Lung (tissue), 11 donors: ENCODE measurements at regions not wholly inside any gene's neighbourhood (a gene's known extent, or its start where the extent isn't known, plus 50 kb on each side); places are given as distances from the start of the nearest gene placed in this dataset.
"Not testable (repeated sequence)": the region's sequence is repeated elsewhere in the genome, so short reads cannot be mapped to it uniquely, and the experiment has no call there.

Experiments used
- ATAC-seq: fragments of 200-7000 bp; cut with Tn5 transposase; one replicate; pipeline ENCODE4 v1.9.1; 2020; ENCODE audit warnings: moderate number of reproducible peaks; ENCODE audit not compliant: insufficient read depth, low FRiP score
- DNase-seq, 3 donors: peaks; one replicate each; pipeline ENCODE4 v3.0.0-alpha.2; 2013 to 2017
- H3K27ac ChIP-seq, 2 donors: one replicate each; pipeline ENCODE4 v1.5.1; 2013; ENCODE audit warnings: mild to moderate bottlenecking in 2 of 2, moderate library complexity in 2 of 2, control low read depth in 1 of 2, inconsistent platforms in 1 of 2, low read depth in 1 of 2, low read length in 1 of 2
- H3K27me3 ChIP-seq, 3 donors: one replicate each; pipeline ENCODE4 v1.5.1; 2013; ENCODE audit warnings: low read length in 2 of 3; ENCODE audit not compliant: control insufficient read depth in 3 of 3, insufficient read depth in 3 of 3
- H3K36me3 ChIP-seq, 4 donors: one replicate each; pipeline ENCODE4 v1.5.1; 2013; ENCODE audit warnings: low read length in 4 of 4, mild to moderate bottlenecking in 1 of 4, moderate library complexity in 1 of 4; ENCODE audit not compliant: control insufficient read depth in 4 of 4, insufficient read depth in 4 of 4
- H3K4me1 ChIP-seq, 5 donors: one replicate each; pipeline ENCODE4 v1.5.1; 2013; ENCODE audit warnings: low read length in 5 of 5, mild to moderate bottlenecking in 2 of 5, moderate library complexity in 1 of 5; ENCODE audit not compliant: control insufficient read depth in 5 of 5, insufficient read depth in 5 of 5
- H3K4me3 ChIP-seq: one replicate; pipeline ENCODE4 v1.5.1; 2013; ENCODE audit warnings: mild to moderate bottlenecking, control low read depth, moderate library complexity
- H3K9ac ChIP-seq, 2 donors: one replicate each; pipeline ENCODE4 v1.5.1; 2013; ENCODE audit warnings: low read length in 2 of 2, control low read depth in 1 of 2; ENCODE audit not compliant: insufficient read depth in 1 of 2
- H3K9me3 ChIP-seq, 4 donors: one replicate each; pipeline ENCODE4 v1.5.1; 2013; ENCODE audit warnings: low read length in 3 of 4, mild to moderate bottlenecking in 1 of 4, moderate library complexity in 1 of 4; ENCODE audit not compliant: control insufficient read depth in 4 of 4, insufficient read depth in 3 of 4
- WGBS, 2 donors: extraction: QIAGEN DNeasy Blood & Tissue Kit; methylation state at CpG; one replicate each; pipeline ENCODE4 v1.1.7; 2013; 5-methylcytosine and 5-hydroxymethylcytosine counted together
- TF ChIP-seq, protein P1 (sequence below): IDR thresholded peaks from 2 replicates; pipeline ENCODE4 v1.5.1; 2012; ENCODE audit warnings: mild to moderate bottlenecking; ENCODE audit errors: control extremely low read depth, extremely low read depth
- donor health status: control.
- donor health status: control.
- donor health status: Bipolar disorder and iron deficiency.
- donor health status: healthy.
- donor health status: DM: yes; HTN: yes; CAD: no.

GRCh38 chr10:83518779-83519178, 620.5 kb upstream of the GHITM start:
- ATAC-seq (no peak), DNase-seq (peak in 1 of 3 donors; percentile 10)
- TF ChIP-seq, protein P1, sequence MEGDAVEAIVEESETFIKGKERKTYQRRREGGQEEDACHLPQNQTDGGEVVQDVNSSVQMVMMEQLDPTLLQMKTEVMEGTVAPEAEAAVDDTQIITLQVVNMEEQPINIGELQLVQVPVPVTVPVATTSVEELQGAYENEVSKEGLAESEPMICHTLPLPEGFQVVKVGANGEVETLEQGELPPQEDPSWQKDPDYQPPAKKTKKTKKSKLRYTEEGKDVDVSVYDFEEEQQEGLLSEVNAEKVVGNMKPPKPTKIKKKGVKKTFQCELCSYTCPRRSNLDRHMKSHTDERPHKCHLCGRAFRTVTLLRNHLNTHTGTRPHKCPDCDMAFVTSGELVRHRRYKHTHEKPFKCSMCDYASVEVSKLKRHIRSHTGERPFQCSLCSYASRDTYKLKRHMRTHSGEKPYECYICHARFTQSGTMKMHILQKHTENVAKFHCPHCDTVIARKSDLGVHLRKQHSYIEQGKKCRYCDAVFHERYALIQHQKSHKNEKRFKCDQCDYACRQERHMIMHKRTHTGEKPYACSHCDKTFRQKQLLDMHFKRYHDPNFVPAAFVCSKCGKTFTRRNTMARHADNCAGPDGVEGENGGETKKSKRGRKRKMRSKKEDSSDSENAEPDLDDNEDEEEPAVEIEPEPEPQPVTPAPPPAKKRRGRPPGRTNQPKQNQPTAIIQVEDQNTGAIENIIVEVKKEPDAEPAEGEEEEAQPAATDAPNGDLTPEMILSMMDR: no peak
- WGBS, 2 donors: 72 to 73% methylated on average over 4 of the region's 4 CpGs
- no peaks in the 10 kb centered on the region for H3K4me1 ChIP-seq
- no peaks in the 10 kb centered on the region for H3K9me3 ChIP-seq
- no peak overlapping the region for H3K4me3 ChIP-seq
- H3K36me3 ChIP-seq: no peaks in the 10 kb centered on the region
- no peak overlapping the region for H3K9ac ChIP-seq
- H3K27me3 ChIP-seq: no peaks in the 10 kb centered on the region
- H3K27ac ChIP-seq: no peak overlapping the region

DNA sequence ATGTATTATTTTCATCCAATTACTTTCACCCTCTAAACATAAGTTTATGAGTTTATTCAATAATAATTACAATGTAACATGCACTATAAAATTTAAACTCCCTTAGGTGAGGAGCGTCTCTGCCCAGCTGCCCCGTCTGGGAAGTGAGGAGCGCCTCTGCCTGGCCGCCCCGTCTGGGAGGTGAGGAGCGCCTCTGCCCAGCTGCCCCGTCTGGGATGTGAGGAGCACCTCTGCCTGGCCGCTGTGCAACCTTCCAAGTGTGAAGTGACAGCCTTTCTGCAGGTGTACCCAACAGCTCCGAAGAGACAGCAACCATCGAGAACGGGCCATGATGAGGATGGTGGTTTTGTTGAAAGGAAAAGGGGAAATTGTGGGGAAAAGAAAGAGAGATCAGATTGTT, 618.9 kb upstream of the GHITM start:
- not testable (repeated sequence) for H3K27ac ChIP-seq, H3K9me3 ChIP-seq, H3K4me1 ChIP-seq, H3K27me3 ChIP-seq, ATAC-seq, H3K36me3 ChIP-seq, DNase-seq, H3K4me3 ChIP-seq, H3K9ac ChIP-seq
- 87 to 95% methylated on average over 11 of the region's 11 CpGs for WGBS, 2 donors

DNA sequence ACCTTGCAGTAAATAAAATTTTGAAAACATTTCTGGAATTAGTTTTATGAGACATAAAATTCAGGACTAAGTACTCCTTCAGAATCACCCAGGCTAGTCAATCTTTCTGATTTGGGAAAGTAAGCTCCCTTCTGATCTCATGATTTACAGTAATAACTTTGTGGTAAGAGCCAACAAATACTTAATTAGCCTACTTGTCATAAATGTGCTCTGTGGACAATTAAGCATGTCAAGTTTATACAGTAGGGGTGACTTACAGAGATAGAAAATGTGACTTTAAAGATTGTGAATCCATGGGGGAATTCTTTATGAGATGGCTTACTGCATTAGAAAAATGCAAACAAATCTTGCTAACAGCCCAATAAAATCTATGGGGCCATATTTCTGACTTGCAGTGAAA, 616.9 kb upstream of the GHITM start:
- H3K27ac ChIP-seq: no peak overlapping the region
- no peaks in the 10 kb centered on the region for H3K27me3 ChIP-seq
- no peak overlapping the region for H3K9ac ChIP-seq
- H3K4me1 ChIP-seq: no peaks in the 10 kb centered on the region
- H3K9me3 ChIP-seq: peaks cover 0 to 14% (median 4%) of the 10 kb centered on the region in 4 donors
- TF ChIP-seq, protein P1: no peak
- no peak for DNase-seq
- H3K4me3 ChIP-seq: no peak overlapping the region
- H3K36me3 ChIP-seq: no peaks in the 10 kb centered on the region
- ATAC-seq: no peak

GRCh38 chr10:83522881-83523386, 616.4 kb upstream of the GHITM start:
- TF ChIP-seq, protein P1: no peak
- H3K4me1 ChIP-seq: no peaks in the 10 kb centered on the region
- H3K27me3 ChIP-seq: no peaks in the 10 kb centered on the region
- no peak overlapping the region for H3K27ac ChIP-seq
- 58 to 70% methylated on average over 3 of the region's 3 CpGs for WGBS, 2 donors
- H3K9me3 ChIP-seq: peaks cover 0 to 14% (median 5%) of the 10 kb centered on the region in 4 donors
- H3K9ac ChIP-seq: no peak overlapping the region
- H3K36me3 ChIP-seq: no peaks in the 10 kb centered on the region
- ATAC-seq (no peak), DNase-seq (peak in 1 of 3 donors; percentile 6)
- no peak overlapping the region for H3K4me3 ChIP-seq
